ENCODE measurements at regions not wholly inside any gene's neighbourhood (a gene's known extent, or its start where the extent isn't known, plus 50 kb on each side); places are given as distances from the start of the nearest gene placed in this dataset.
"Not testable (repeated sequence)": the region's sequence is repeated elsewhere in the genome, so short reads cannot be mapped to it uniquely, and the experiment has no call there.

GRCh38 chr1:79773385-79773784, 766.9 kb upstream of the ADGRL4 start:
- DNase-seq = no peak

GRCh38 chr1:79762461-79762860, 755.9 kb upstream of the ADGRL4 start:
- no peak for DNase-seq

- DNase-seq = no peak
Observed at GRCh38 chr1:79760531-79760930, 754.0 kb upstream of the ADGRL4 start.

GRCh38 chr1:79749607-79750006, 743.1 kb upstream of the ADGRL4 start:
- no peak for DNase-seq

GRCh38 chr1:79745929-79746328, 739.4 kb upstream of the ADGRL4 start:
- no peak for DNase-seq

- no peak for DNase-seq
Observed at GRCh38 chr1:79744746-79745145, 738.2 kb upstream of the ADGRL4 start.

- no peak for DNase-seq
Observed at GRCh38 chr1:79741720-79742421, 735.3 kb upstream of the ADGRL4 start.

- DNase-seq = no peak
Observed at GRCh38 chr1:79738101-79738500, 731.6 kb upstream of the ADGRL4 start.

- DNase-seq = no peak
Observed at GRCh38 chr1:79737193-79737592, 730.7 kb upstream of the ADGRL4 start.

GRCh38 chr1:79732950-79733349, 726.4 kb upstream of the ADGRL4 start:
- DNase-seq = no peak

- DNase-seq = no peak
Observed at GRCh38 chr1:79726911-79727310, 720.4 kb upstream of the ADGRL4 start.

GRCh38 chr1:79726321-79726720, 719.8 kb upstream of the ADGRL4 start:
- DNase-seq = no peak

GRCh38 chr1:79716447-79716846, 709.9 kb upstream of the ADGRL4 start:
- DNase-seq = no peak

GRCh38 chr1:79714664-79715063, 708.1 kb upstream of the ADGRL4 start:
- DNase-seq = no peak

GRCh38 chr1:79711001-79711431, 704.5 kb upstream of the ADGRL4 start:
- DNase-seq = no peak

GRCh38 chr1:79708646-79709265, 702.2 kb upstream of the ADGRL4 start:
- no peak for DNase-seq

GRCh38 chr1:79705218-79705617, 698.7 kb upstream of the ADGRL4 start:
- DNase-seq = no peak

GRCh38 chr1:79704067-79704466, 697.5 kb upstream of the ADGRL4 start:
- DNase-seq = no peak

- DNase-seq = not testable (repeated sequence)
Observed at GRCh38 chr1:79702336-79702999, 695.9 kb upstream of the ADGRL4 start.

GRCh38 chr1:79695138-79695537, 688.6 kb upstream of the ADGRL4 start:
- DNase-seq = no peak

GRCh38 chr1:79694241-79694640, 687.7 kb upstream of the ADGRL4 start:
- DNase-seq = no peak

GRCh38 chr1:79693441-79694114, 687.0 kb upstream of the ADGRL4 start:
- no peak for DNase-seq

- no peak for DNase-seq
Observed at GRCh38 chr1:79692519-79692918, 686.0 kb upstream of the ADGRL4 start.

GRCh38 chr1:79688932-79689331, 682.4 kb upstream of the ADGRL4 start:
- no peak for DNase-seq

All from NCI-H345 (cell line).